HCT116 (cell line): ENCODE measurements at regions not wholly inside any gene's neighbourhood (a gene's known extent, or its start where the extent isn't known, plus 50 kb on each side); places are given as distances from the start of the nearest gene placed in this dataset.

Experiments
- EZH2 ChIP-seq: fragments of 200-600 bp; sonication (generic); IDR thresholded peaks from 2 replicates; pipeline ENCODE4 v1.6.1; 2017; ENCODE audit warnings: antibody characterized with exemption, mixed run types
- JUND ChIP-seq: IDR thresholded peaks from 2 replicates; pipeline ENCODE4 v1.6.1; 2012
- POLR2A ChIP-seq: IDR thresholded peaks from 2 replicates; pipeline ENCODE4 v1.7.0; 2011; ENCODE audit warnings: borderline replicate concordance; ENCODE audit not compliant: insufficient read depth, insufficient read length; ENCODE audit errors: extremely low read depth
- SIN3A ChIP-seq: IDR thresholded peaks from 2 replicates; pipeline ENCODE4 v1.6.1; 2012; ENCODE audit warnings: low read depth
- TF ChIP-seq, protein P1 (sequence below), 3 experiments: fragments of 200-600 bp in 1 of 3; sonication (generic) in 1 of 3; IDR thresholded peaks in 2 of 3; conservative IDR thresholded peaks in 1 of 3; 2 replicates each; pipeline ENCODE4 v1.5.1; 2012 to 2017; ENCODE audit warnings: low read depth in 2 of 3, low read length in 2 of 3, antibody characterized with exemption in 1 of 3, borderline replicate concordance in 1 of 3, control low read depth in 1 of 3, mild to moderate bottlenecking in 1 of 3, mixed read lengths in 1 of 3, mixed run types in 1 of 3, moderate library complexity in 1 of 3; ENCODE audit not compliant: insufficient read depth in 1 of 3
- TF ChIP-seq, protein P2 (sequence below): IDR thresholded peaks from 2 replicates; pipeline ENCODE4 v1.6.1; 2012; ENCODE audit warnings: low read depth

DNA sequence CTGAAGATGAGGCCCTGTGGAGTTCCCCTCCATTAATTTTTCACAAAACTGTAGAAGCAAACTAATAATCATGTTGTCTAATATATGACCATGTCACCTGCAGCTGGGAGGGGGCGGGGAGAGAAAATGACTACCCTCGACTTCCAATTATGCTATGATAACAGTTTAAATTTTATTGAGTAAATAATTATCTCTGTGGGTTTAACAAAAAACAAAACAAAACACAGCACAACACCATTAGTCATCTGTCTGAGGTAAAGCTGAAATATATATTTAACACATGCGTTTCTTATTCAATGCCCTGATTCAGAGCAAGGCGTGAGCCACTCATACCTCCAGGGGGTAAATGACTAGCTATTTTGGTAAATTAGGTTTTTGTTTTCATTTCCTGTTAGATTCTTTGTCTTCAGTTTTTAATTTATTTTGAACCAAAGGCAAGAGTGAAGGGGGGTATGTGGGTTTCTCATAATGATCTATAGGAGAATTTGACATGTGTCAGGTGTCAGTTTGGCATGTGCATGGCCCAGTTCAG, 77.4 kb upstream of the ZCCHC2 start:
- TF ChIP-seq, protein P1, sequence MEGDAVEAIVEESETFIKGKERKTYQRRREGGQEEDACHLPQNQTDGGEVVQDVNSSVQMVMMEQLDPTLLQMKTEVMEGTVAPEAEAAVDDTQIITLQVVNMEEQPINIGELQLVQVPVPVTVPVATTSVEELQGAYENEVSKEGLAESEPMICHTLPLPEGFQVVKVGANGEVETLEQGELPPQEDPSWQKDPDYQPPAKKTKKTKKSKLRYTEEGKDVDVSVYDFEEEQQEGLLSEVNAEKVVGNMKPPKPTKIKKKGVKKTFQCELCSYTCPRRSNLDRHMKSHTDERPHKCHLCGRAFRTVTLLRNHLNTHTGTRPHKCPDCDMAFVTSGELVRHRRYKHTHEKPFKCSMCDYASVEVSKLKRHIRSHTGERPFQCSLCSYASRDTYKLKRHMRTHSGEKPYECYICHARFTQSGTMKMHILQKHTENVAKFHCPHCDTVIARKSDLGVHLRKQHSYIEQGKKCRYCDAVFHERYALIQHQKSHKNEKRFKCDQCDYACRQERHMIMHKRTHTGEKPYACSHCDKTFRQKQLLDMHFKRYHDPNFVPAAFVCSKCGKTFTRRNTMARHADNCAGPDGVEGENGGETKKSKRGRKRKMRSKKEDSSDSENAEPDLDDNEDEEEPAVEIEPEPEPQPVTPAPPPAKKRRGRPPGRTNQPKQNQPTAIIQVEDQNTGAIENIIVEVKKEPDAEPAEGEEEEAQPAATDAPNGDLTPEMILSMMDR (IDR thresholded peaks at IDR 0.05 in 2 of 3, conservative IDR thresholded peaks at IDR 0.05 in 1 of 3; ENCODE audit: borderline replicate concordance in 1 of 3, insufficient read depth in 1 of 3, low read depth in 2 of 3, low read length in 2 of 3), result no peak
- TF ChIP-seq SIN3A (no peak), JUND (no peak), POLR2A (no peak), EZH2 (no peak)
- TF ChIP-seq, protein P2, sequence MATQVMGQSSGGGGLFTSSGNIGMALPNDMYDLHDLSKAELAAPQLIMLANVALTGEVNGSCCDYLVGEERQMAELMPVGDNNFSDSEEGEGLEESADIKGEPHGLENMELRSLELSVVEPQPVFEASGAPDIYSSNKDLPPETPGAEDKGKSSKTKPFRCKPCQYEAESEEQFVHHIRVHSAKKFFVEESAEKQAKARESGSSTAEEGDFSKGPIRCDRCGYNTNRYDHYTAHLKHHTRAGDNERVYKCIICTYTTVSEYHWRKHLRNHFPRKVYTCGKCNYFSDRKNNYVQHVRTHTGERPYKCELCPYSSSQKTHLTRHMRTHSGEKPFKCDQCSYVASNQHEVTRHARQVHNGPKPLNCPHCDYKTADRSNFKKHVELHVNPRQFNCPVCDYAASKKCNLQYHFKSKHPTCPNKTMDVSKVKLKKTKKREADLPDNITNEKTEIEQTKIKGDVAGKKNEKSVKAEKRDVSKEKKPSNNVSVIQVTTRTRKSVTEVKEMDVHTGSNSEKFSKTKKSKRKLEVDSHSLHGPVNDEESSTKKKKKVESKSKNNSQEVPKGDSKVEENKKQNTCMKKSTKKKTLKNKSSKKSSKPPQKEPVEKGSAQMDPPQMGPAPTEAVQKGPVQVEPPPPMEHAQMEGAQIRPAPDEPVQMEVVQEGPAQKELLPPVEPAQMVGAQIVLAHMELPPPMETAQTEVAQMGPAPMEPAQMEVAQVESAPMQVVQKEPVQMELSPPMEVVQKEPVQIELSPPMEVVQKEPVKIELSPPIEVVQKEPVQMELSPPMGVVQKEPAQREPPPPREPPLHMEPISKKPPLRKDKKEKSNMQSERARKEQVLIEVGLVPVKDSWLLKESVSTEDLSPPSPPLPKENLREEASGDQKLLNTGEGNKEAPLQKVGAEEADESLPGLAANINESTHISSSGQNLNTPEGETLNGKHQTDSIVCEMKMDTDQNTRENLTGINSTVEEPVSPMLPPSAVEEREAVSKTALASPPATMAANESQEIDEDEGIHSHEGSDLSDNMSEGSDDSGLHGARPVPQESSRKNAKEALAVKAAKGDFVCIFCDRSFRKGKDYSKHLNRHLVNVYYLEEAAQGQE, result no peak
